ENCODE measurements at regions not wholly inside any gene's neighbourhood (a gene's known extent, or its start where the extent isn't known, plus 50 kb on each side); places are given as distances from the start of the nearest gene placed in this dataset.

- FAIRE-seq (no peak), DNase-seq (ENCODE audit: low read depth, low spot score) (no peak), ATAC-seq (no peak)
- no peaks in the 10 kb centered on the region for H3K9me3 ChIP-seq (replicated peaks; ENCODE audit: control insufficient read depth, insufficient read depth, low read length)
- in situ Hi-C loops (cut with MboI) (loop anchor here (10.0 kb wide), 1 partner anchor 720 kb away; no protein-coding TSS in a partner anchor), intact Hi-C loops (cut with micrococcal nuclease; ENCODE audit: unreplicated experiment) (no loop called here)
- ChIA-PET POLR2A (no interaction called here), RAD21 (ENCODE audit: unreplicated experiment) (interaction anchor here (1.9 kb wide), 1 partner anchor 10 kb away, joined by 4 read pairs; no protein-coding TSS in a partner anchor), SMC1A (ENCODE audit: uncharacterized antibody, unreplicated experiment) (interaction anchor here (0.6 kb wide), 1 partner anchor 1338 kb away, joined by 3 read pairs; no protein-coding TSS in a partner anchor), CTCF (interaction anchor here (0.6 to 1.9 kb wide), 4 partner anchors 32 to 1436 kb away, joined by 3 to 9 read pairs (median 3); no protein-coding TSS in a partner anchor)
- H2AFZ ChIP-seq (ENCODE audit: control insufficient read depth, low read depth, low read length) = no peak overlapping the region
- 33% methylated on average over 12 of the region's 13 CpGs for WGBS (ENCODE audit: insufficient coverage, insufficient replicate concordance, low lambda C conversion rate, missing lambda C conversion rate)
- peaks cover 8% of the 10 kb centered on the region; the same call in 1 of the 2 replicates for H3K4me1 ChIP-seq (ENCODE audit: control insufficient read depth, insufficient read depth, low read length)
- no TSS peak for BruUV-seq (replicated peaks)
- H3K27ac ChIP-seq (ENCODE audit: control insufficient read depth, insufficient read depth) = no peak overlapping the region
- H3K79me2 ChIP-seq (ENCODE audit: control insufficient read depth, insufficient read depth, low read length) = no peaks in the 10 kb centered on the region
- no peak overlapping the region for H3K9ac ChIP-seq (ENCODE audit: control insufficient read depth, insufficient read depth, low read length)
- no peaks in the 10 kb centered on the region for H4K20me1 ChIP-seq (ENCODE audit: control insufficient read depth, insufficient read depth)
- TF ChIP-seq CEBPZ (IDR thresholded peaks at IDR 0.05; ENCODE audit: low read depth, low read length) (no peak), RELB (IDR thresholded peaks at IDR 0.05; ENCODE audit: low read depth) (no peak), ZNF274 (IDR thresholded peaks at IDR 0.05; ENCODE audit: insufficient read depth, insufficient read length) (no peak), BCLAF1 (IDR thresholded peaks at IDR 0.05) (no peak), IKZF1 (conservative IDR thresholded peaks at IDR 0.05) (no peak)
- TF ChIP-seq, protein P1, sequence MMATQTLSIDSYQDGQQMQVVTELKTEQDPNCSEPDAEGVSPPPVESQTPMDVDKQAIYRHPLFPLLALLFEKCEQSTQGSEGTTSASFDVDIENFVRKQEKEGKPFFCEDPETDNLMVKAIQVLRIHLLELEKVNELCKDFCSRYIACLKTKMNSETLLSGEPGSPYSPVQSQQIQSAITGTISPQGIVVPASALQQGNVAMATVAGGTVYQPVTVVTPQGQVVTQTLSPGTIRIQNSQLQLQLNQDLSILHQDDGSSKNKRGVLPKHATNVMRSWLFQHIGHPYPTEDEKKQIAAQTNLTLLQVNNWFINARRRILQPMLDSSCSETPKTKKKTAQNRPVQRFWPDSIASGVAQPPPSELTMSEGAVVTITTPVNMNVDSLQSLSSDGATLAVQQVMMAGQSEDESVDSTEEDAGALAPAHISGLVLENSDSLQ (IDR thresholded peaks at IDR 0.05) = no peak
- H3K4me3 ChIP-seq = no peak overlapping the region
- H3K36me3 ChIP-seq (ENCODE audit: control insufficient read depth in 2 of 2, insufficient read depth in 2 of 2, low read length in 1 of 2) = no peaks in the 10 kb centered on the region
- no peak overlapping the region for H3K4me2 ChIP-seq (ENCODE audit: control insufficient read depth, insufficient read depth)
- peaks cover 5 to 8% of the 10 kb centered on the region in 2 experiments; a peak in 3 of 4 replicates for H3K27me3 ChIP-seq (replicated peaks in 1 of 2; ENCODE audit: control insufficient read depth in 2 of 2, insufficient read depth in 2 of 2, low read length in 1 of 2)
Observed at GRCh38 chr5:1654786-1655495, 131.2 kb upstream of the LPCAT1 start.

Data from GM12878 (cell line).